SHP77 treated with DMSO at 0.1 percent for 48 hours (cell line): ENCODE measurements at regions not wholly inside any gene's neighbourhood (a gene's known extent, or its start where the extent isn't known, plus 50 kb on each side); places are given as distances from the start of the nearest gene placed in this dataset.

Source experiments
- DNase-seq: peaks from one replicate; lab custom pipeline; 2025; lab: John Stamatoyannopoulos, UW

GRCh38 chr9:86893811-86894490, 53.4 kb downstream of the GAS1 start:
- DNase-seq = no peak

DNA sequence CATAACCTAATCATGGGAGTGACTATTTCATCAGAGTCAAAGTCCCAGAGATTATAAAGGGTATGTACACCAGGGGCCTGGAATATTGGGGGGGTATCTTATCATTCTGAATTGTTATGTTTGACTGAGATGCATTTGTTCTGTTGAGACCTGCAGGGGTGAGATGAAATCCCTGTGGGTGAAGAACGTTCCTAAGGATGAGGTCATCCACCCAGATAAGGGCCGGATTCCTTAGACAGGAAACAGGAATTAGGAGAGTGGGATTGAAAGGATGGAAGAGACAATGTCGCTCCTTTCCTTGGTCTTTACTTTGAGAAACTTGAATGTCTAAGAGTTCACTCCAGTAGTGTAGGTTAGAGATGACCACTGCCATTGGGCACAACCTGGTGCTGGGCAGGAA, 54.7 kb downstream of the GAS1 start:
- DNase-seq = no peak

DNA sequence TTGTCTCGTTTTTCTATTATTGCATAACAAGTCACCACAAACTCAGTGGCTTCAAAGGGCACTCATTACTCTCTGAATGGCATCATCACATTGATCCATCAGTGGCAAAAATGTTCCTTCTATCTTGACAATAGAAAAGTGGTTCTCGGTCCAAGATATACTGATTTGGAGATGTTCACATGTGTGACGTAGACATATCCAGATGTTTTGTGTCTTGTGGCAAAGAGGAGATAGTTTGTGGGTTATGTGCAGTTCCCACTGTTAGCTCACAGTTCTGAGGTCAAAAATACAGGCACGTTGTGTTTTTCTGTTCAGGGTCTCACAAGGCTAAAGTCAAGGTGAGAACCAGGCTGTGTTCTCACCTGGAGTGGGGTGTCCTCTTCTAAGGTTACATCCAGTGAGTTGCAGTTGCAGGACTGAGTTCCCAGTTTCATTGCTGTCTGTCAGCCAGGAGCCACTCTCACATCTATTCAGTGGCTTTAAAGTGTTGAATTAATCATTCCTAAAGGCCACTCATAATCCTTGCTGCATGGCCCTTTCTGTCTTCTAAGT, 55.3 kb downstream of the GAS1 start:
- no peak for DNase-seq

DNA sequence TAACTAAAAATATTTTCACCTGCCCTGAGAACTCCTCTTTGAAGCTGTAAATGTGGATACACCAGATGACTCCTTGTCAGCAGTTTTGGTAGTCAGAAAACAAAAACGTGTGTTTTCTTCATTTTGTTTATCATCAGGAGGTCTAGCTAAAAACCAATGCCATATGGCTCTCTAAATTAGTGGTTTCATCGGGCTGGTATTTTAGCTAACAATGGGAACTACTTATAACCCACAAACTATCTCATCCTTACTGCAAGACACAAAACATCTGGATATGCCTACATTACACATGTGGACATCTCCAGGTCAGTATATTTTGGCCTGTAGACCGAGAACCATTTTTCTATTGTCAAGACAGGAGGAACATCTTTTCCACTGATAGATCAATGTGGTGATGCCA, 56.2 kb downstream of the GAS1 start:
- no peak for DNase-seq

- DNase-seq = no peak
These were observed 62.1 kb downstream of the GAS1 start for GRCh38 chr9:86885232-86885631.

- DNase-seq = no peak
These were observed 70.6 kb downstream of the GAS1 start for GRCh38 chr9:86876621-86877196.

DNA sequence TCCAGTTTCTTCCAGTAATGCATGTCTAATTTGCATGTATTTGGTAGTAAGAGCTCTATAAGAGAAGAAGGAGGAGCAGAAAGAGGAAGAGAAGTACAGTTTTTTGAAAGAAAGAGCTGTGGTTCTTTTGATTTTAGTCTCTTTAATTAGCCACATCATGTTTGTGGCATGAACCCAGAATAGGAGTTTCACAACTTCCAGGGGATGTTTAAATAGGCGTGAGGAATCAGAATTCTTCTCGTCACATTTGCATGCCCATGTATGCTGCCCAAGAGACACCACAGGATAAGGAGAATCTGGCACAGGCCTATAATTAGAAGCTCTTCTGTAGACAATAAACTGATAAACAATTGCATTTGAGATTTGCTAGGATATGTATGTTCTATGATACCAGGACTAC, 78.7 kb downstream of the GAS1 start:
- DNase-seq = no peak

DNA sequence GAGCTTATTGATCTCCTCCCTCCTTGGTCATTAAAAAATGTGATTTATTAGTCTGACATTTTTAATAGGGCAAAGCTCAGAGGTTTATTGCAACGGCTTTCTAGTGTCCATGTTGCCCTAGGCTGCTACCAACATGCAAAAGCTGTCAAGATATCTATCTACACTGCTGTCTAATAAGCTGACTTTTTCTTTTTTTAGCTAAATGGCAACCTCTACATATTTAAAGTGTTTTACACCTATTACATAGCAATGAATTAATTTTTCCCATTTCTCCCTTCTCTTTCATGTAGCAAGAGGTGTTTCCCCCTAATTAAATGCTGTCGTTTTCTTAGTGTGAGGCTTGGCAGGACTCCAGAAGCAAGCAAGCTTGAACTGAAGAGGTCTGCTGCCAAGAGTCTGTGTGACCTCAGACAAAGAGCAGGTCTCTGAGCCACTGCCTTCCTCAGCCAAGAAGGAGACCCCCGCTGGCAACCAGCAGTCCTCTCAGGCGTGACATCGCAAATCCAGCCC, 79.4 kb downstream of the GAS1 start:
- no peak for DNase-seq

DNA sequence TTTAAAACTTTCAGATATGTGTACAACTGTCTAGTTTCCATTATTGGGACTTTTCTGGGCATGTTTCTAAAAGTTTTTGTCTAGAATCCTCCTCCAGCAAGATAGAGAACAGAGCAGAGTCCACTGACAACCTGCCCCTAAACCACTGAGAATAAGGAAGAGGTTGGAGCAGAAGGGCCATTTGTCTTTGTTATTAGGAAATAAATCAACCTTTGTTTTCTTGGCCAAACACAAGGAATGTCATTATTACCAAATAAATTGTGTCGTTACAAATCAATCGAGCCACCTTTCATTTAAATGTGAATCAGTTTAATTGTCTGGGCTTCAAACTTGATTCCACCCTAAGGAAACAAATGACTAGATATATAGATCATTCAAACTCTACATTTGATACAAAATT, 81.4 kb downstream of the GAS1 start:
- DNase-seq = no peak

GRCh38 chr9:86860006-86860405, 87.3 kb downstream of the GAS1 start:
- DNase-seq = no peak

DNA sequence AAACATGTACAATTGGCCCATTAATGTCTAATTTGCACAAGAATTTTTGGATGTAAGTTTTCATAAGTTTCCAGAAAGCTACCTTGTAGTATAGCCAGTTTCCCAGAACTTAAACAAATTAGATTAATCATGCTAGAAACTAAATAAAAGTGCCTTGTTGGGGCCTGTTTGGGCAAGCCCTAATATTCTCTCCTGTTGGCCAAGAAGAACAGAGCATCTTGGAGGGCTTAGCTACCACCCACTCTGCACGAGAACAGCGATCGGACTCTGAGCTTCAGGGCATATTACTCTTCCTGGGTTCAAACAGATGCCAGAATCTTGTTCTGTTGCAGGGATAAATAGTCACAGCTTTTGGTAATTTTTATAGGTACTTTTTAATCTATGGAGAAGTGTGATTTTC, 88.2 kb downstream of the GAS1 start:
- DNase-seq = no peak

GRCh38 chr9:86858009-86858408, 89.3 kb downstream of the GAS1 start:
- DNase-seq = no peak

DNA sequence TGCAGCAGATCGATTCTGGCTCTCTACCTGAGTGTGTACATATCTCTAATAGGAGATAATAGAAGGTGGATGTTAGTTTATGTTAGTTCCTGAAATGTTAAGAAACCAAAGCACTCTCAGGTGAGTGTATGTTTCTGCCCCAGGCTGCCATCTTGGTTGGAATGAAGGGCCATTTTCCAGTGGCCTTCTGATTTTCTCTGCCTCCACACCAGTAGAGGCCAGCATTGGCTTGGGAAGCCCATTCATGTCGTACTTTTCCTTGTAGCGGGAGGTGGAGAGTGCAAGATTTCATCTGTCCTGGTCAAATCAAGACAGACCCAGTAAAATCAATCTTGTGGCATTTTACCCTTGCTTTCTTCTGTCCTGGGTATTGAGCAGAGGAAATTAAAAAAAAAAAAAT, 91.0 kb downstream of the GAS1 start:
- DNase-seq = no peak

DNA sequence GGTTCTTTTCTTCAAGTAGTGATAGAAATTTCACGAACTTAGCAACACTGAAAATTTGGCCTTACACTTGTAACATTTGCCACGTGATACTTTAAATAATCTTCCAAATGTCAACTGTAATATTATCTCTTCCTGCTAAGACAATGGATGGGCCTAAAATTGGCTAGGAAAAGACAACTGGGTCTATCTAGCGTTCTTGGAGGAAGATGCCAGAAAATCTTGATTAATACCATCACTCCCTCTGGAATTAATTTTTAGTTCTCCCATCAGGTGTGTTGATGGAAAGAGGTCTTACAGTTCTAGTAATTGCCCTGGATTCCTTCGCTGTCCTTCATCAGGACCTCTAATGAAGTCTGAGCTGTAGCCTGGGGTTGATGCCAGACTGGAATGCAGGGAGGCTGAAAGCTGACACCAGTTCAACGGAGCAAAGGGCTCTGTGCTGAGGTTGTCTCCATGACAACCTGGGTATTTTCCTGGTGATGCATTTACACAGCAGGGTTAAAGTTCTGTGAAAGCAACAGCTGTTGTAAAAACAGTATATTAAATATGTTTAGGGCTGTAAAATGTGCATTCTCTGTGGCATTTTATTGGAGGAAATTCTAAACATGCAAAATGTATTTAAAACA, 92.3 kb downstream of the GAS1 start:
- DNase-seq = no peak

- DNase-seq = no peak
These were observed 100.7 kb downstream of the GAS1 start for GRCh38 chr9:86846656-86847055.

DNA sequence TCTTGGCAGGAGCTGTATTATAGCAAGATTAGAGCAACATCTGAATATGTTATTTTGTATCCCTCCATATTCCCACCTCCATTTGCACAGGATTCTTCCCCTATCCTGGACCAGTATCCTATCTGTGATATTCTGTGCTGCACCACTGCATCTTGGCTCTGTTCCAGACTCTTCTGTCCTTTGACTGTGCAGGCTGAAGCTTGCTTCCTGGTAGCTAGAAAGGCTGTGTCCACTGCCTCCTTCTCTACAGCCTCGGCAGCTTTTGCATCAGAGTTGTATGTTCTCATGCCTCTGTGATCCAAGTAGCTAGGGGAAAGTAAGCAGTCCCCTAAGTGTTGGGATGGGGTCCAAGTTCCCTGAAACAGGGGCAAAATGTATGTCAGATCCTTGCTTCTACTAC, 104.1 kb downstream of the GAS1 start:
- DNase-seq = no peak

DNA sequence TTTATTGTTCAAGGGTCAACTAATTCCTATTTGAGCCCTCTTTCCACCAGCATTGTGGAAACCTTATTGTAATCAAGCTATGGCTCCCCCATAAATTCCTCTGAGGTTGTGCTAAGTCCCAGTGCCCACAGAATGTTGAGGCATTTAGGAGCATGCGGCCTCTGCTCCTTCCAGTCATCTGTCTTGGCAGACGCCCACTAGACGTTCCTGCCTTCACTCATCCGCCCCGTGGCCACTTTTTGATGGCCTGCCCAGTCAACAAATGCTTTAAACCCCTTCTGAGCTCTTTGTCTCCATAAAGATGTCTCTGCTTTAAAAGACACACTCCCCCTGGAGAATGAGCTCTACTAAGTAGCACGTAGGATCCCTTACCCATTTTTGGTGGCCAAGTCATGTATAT, 104.7 kb downstream of the GAS1 start:
- no peak for DNase-seq

DNA sequence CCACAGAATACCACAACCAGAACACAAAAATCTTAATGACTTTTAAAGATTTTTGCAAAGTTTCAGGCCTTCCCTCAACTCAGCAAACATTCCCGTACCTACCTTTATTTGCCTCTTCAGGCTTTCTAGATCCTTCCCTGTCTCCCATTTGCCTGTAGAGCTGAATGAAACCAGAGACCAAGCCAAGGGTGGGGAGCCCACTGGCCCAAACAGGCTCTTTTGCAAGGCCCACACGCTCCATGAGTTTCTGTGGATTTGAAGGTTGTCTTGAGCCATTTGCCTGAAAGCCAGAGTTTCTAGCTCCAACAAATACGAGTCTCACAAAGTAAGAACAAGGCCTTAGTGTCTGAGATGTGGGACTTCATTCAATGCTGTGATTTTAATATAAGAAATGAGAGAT, 107.8 kb downstream of the GAS1 start:
- no peak for DNase-seq

DNA sequence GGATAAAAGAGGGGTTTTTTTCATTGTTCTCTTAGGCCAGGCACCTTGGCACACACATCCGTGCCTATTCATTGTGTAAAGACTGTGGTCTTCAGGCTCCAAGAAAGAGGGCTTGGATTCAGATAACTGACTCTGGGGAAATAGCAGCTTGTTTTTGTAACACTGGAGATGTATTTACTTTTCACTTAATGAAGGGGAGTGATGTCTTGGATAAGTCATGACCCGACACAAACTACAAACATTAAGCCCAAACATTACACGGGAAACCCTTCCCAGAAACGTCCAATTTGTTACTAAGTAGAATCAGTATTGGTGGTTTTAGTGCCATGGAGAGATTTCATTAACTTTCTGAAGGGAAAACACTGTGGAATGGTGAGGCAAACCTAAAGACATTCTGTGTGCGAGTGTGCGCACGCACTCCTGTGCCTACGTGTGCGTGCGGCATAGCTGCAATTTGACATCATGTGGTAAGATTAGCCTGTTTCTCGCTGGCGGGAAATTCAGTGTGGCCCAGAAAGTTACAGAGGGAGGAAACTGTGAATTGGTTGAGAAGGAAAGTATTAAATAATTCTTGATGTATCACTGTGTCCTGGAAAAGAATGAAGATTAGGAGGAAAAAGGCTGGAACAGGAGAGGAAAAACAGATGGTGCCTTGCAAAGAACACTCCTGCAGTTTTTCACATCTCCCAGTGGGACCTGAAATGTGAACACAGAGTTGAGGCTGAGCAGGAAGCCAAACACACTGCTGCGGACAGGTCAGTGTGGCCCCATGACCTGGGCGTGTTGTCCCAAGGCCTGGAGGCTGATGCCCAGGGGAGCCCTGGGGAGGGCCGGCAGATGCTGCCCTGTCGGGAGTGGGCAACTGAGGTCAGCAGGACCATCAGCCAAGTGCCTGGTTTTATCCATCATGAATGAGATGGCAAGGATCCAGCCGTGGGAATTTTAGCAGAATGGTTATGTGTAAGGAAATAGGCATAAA, 108.5 kb downstream of the GAS1 start:
- no peak for DNase-seq

GRCh38 chr9:86837345-86837744, 110.0 kb downstream of the GAS1 start:
- DNase-seq = no peak

DNA sequence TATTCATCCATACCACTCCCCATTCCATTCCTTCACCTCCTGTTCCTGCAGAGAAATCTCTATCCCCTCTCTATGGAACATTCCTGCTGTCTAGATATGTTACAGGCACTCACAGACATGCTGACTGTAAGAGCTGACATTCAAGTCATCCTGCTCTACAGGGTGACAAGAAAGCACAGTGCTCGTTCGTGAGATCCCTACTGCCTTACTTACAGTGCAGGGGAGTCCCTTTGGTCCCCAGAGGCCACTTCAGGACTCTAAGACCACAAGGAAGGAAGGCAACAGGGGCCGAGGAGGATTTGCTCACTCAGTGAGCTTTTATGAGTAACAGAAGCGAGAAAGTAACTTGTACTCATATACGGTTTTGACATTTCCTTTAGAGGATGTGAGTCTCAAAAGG, 110.5 kb downstream of the GAS1 start:
- no peak for DNase-seq

- no peak for DNase-seq
These were observed 111.0 kb downstream of the GAS1 start for GRCh38 chr9:86836266-86836665.
